Stimulated activated CD4-positive, alpha-beta T cell treated with anti-CD3 and anti-CD28 coated beads, TNF-alpha, amount 100 ng/mL, for 4 hours (primary cell): ENCODE measurements at regions not wholly inside any gene's neighbourhood (a gene's known extent, or its start where the extent isn't known, plus 50 kb on each side); places are given as distances from the start of the nearest gene placed in this dataset.
"Not testable (repeated sequence)": the region's sequence is repeated elsewhere in the genome, so short reads cannot be mapped to it uniquely, and the experiment has no call there.

Source experiments
- DNase-seq, 3 experiments: peaks; one replicate each; pipeline ENCODE4 v3.0.0-alpha.2; 2020; ENCODE audit warnings: low read depth in 3 of 3

- DNase-seq: no peak
These were observed 1644.1 kb downstream of the SLITRK5 start for GRCh38 chr13:89315287-89315686.

GRCh38 chr13:89322466-89322865 lies 1651.3 kb downstream of the SLITRK5 start:
- no peak for DNase-seq

- no peak for DNase-seq
These were observed 1653.4 kb downstream of the SLITRK5 start for GRCh38 chr13:89324582-89324981.

- no peak for DNase-seq
These were observed 1672.0 kb downstream of the SLITRK5 start for GRCh38 chr13:89343165-89343564.

DNA sequence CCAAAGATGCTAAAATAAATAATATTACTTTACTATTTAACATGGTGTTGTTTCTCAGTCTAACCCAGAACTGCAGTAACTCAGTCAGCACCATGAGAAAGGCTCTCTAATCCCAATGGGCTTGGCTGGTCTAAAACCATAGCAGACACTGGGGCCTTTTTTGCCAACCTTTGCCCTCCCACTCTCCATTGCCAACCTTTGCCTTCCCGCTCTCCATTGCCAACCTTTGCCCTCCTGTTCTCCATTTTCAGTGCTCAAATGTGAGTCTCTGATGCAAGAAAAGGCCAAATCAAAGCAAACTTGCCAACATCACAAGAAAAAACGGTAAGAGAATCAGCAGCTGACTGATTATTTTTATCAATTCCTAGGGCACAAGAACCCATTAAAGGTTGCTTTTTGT lies 1681.2 kb downstream of the SLITRK5 start:
- no peak for DNase-seq

DNA sequence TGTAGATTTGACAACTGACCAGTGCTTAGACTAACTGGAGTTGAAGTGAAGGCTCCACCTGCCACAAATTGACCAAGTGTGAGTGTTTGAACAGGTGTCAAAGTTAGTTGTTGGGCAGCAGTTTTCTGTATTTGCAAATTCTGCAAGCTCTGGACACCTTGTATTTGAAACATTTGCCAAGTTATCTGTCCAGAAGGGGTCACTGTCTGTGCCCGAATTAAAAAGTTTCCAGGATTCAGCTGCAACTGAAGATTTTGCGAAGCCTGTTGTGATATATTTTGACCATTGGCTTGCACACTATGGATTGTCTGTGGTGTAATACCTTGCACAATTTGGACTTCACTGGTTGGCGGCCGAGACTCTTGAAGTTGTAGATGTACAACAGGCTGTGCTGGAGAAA lies 1690.7 kb downstream of the SLITRK5 start:
- DNase-seq: no peak

- no peak for DNase-seq
These were observed 1692.0 kb downstream of the SLITRK5 start for GRCh38 chr13:89363144-89363543.

- DNase-seq: no peak
These were observed 1701.0 kb downstream of the SLITRK5 start for GRCh38 chr13:89372193-89372592.

GRCh38 chr13:89375839-89376238 lies 1704.7 kb downstream of the SLITRK5 start:
- no peak for DNase-seq

DNA sequence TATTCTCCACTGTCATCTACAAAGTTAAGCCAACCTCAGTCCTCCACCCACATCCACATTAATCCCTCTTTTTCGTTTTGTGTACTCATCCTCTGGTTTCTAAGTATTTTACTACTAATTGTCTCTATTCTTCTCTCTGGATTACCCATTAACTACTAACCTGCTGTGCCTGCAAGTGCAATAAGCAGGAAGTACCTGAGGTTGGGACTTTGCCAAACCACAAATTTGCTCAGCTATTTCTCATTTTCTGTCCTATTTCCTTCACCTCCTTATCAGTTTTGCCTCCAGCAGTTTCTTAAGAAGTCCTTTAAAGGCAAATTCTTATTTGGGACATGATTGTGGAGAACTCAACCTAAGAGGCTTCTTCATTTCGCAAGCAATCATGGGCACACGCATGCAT lies 1708.9 kb downstream of the SLITRK5 start:
- no peak for DNase-seq

- DNase-seq: no peak
These were observed 1711.8 kb downstream of the SLITRK5 start for GRCh38 chr13:89382981-89383380.

- no peak for DNase-seq
These were observed 1712.7 kb downstream of the SLITRK5 start for GRCh38 chr13:89383891-89384290.

- no peak for DNase-seq
These were observed 1722.7 kb downstream of the SLITRK5 start for GRCh38 chr13:89393758-89394304.

GRCh38 chr13:89401264-89401675 lies 1730.1 kb downstream of the SLITRK5 start:
- DNase-seq: no peak

DNA sequence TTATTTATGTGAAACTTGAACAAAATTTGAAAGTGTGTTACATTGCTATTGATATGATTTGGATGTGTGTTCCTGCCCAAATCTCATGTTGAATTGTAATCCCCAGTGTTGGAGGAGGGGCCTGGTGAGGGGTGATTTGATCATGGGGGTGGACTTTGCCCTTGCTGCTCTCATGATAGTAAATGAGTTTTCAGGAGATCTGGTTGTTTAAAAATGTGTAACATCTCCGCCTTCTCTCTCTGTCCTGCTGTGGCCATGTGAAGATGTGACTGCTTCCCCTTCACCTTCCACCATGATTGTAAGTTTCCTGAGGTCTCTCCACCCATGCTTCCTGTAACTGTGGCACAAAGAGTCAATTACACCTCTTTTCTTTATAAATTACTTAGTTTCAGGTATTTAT lies 1731.0 kb downstream of the SLITRK5 start:
- no peak for DNase-seq

DNA sequence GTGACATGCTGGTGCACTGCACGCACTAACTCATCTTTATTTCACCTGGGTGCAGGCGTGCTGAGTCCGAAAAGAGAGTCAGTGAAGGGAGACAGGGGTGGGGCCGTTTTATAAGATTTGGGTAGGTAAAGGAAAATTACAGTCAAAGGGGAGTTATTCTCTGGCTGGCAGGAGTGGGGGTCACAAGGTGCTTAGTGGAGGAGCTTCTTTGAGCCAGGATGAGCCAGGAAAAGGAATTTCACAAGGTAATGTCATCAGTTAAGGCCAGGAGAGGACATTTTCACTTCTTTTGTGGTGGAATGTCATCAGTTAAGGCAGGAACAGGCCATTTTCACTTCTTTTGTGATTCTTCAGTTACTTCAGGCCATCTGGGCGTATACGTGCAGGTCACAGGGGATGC lies 1734.9 kb downstream of the SLITRK5 start:
- DNase-seq: not testable (repeated sequence)

GRCh38 chr13:89407357-89407756 lies 1736.2 kb downstream of the SLITRK5 start:
- DNase-seq: no peak

DNA sequence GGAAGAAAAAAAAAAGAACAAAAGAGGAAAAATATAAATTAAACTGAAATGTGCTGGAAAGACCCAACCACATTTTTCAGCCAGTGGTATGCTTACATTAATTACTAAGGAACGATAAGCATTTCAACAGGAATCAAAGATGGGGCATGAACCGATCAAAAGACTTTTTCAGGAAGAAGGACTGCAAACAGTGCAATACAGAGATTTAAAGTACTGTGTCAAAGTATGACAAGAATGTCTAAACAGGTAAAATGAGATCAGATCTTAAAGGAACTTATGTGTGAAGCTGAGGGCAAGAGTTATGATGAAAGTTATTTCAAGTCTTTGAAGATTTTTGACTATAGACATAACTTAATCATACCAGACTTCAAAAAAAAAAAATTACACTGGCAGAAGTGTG lies 1761.8 kb downstream of the SLITRK5 start:
- DNase-seq: no peak

DNA sequence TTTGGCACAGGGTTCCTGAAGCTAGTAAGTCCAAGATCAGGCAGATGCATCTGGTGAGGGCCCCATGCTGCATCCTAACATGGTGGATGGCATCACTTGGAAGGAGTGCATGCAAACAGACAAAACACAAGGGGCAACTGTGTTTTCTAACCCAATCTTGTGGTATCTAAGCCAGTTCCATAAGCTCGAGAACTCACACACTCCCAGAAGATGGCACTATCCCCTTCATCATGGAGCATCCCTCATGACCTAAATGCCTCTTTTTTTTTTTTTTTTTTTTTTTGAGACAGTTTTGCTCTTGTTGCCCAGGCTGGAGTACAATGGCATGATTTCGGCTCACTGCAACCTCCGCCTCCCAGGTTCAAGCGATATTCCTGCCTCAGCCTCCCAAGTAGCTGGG lies 1763.5 kb downstream of the SLITRK5 start:
- not testable (repeated sequence) for DNase-seq

- DNase-seq: no peak
These were observed 1783.5 kb downstream of the SLITRK5 start for GRCh38 chr13:89454681-89455080.

DNA sequence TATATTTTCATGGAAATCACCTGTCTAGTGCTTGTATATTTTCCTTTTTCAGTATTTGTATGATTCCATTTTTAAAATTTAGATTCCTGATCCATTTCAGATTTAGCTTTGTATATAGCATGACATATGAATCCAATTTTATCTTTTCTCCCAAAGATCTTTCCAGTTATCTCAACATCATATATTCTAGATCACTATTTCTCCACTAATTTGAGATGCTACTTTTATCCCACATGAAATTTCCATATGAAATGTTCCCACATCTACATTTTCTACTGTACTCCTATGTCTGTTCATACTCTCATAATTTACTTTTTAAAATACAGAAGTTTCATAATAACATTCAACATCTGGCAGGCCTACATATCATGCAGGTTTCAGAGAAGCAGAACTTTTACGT lies 1784.1 kb downstream of the SLITRK5 start:
- DNase-seq: no peak

- DNase-seq: no peak
These were observed 1784.6 kb downstream of the SLITRK5 start for GRCh38 chr13:89455741-89456140.

GRCh38 chr13:89457977-89458376 lies 1786.8 kb downstream of the SLITRK5 start:
- DNase-seq: no peak

DNA sequence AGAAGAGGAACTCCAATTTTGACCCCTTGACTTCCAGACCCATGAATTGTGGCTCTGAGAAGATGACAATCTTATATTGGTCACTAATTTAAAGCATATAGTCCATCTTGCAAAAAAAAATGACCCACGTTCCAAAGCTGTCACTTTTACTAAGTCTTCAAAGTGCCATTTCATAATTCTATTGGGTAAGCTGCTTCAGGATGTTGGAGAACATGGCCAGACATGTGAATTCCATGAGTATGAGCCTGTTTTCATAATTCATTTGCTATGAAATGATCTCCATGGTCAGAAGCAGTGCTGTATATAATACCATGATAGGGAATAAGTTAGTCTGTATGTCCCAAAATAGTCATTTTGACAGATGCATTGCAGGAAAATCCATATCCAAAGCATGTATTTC lies 1787.3 kb downstream of the SLITRK5 start:
- no peak for DNase-seq
